NCI-H82 (cell line): ENCODE measurements at regions not wholly inside any gene's neighbourhood (a gene's known extent, or its start where the extent isn't known, plus 50 kb on each side); places are given as distances from the start of the nearest gene placed in this dataset.

Experiments
- DNase-seq: peaks from one replicate; lab custom pipeline; 2025; lab: John Stamatoyannopoulos, UW

- DNase-seq: no peak
Measured at GRCh38 chrX:145631461-145631951, 186.1 kb upstream of the SLITRK2 start.

GRCh38 chrX:145654486-145654885 lies 163.1 kb upstream of the SLITRK2 start:
- no peak for DNase-seq

- no peak for DNase-seq
Measured at GRCh38 chrX:145673841-145674240, 143.8 kb upstream of the SLITRK2 start.

DNA sequence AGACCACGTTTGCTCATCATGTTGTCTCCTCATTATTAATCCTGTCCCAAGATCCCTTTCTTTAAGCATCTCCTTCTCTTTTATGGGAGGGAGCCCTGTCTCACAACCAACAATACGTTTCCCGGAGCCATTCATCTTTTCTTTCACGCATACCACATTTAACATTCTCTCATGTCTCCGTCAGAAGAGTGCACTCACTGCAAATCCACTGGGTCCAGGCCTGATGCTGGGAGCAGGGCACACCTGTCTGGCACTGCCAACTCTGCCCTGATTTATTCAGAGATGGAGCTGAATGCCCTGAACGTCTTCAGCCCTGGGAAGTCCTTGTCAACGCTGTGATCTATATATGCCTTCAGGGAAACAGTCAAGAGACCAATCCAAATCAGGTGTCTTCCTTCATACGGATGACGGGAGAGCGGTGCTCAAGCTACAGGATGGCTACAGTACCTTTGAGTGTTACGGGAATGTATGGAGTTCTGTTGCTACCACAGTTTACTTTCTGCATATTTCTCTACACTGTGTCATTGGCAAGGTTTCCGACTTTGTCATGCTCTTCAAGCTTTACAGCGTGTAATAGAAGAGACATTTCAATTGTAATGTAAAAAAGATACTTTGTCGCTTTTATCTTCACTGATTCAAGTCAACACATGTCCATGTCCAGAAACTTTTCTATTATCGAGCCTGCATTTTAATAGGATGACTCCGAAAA lies 140.4 kb upstream of the SLITRK2 start:
- DNase-seq: no peak

DNA sequence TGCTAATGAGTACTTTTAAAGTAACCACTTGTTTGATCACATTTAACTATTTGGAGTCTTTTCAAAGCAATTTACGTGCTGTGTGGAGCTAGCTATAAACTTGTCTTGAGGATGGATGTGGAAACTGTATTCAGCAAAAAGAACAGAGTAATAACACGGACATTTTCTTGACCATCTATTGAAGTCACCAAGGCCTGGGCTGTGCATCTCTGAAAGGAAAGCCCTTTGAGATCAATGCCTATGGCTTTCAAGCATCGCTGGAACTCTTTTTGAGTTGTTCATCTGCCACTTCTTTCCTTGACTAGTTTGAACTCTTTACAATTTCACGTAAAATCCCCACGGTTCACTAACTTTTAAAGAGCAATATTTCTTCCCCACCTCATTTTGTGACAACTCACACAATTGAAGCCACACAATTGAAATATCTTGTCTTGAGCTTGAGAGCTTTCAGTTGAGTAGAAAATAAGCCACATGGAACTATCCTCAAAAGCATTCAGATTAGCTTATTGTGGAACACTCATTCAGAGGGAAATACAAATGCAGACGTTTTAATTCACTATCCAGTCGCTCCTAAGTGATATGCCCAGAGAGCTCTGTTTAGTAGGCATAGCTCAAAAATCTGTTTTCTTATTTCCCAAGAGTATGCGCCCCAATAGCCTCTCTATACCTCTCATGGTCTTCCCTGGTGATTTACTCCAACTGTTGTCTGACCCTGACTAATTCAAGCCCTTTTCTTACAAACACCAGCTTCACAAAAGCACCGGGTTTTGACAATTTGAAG lies 134.9 kb upstream of the SLITRK2 start:
- no peak for DNase-seq

DNA sequence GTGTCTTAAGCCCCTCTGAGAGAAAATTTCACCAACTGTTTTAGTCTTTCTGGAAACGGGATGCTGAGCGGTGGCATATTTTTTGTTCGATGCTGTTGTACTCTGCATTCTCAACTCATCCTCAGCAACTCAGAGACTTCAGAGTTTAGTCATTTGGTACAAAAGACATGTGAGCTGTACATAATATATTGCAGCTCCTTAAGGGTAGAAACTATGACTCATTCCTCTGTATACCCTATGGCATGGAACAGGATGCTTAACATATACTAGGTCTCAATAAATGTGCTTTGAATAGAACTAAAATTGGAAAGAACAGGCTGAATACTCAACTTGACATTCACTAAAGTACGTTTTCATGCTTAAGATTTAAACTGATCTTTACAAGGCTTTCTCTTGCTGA lies 130.5 kb upstream of the SLITRK2 start:
- DNase-seq: no peak

- DNase-seq: no peak
Measured at GRCh38 chrX:145687707-145688106, 129.9 kb upstream of the SLITRK2 start.

- DNase-seq: no peak
Measured at GRCh38 chrX:145694048-145694447, 123.6 kb upstream of the SLITRK2 start.

DNA sequence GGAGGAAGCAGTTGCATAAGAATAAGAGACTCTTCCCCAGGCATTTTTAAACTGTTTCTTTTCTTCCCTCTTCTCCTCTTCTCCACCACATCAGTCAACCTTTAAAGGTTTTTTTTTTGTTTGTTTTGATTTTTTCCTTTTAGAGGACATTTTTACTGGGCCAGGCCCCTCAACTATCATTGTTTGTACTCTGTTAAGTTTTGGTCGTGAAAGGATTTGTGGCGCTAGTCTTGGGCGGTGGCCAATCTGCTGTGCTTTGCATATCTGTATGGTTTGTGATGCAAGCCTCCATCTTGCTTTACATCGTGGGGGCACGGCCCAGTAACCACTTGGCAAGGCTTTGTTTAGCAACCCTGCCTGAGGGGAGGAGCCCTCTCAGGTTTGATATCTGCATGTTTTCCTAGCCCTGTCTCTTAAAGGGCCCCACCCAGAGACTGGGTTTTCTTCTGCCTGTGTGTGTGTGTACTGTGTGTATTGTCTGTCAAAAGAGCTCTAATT lies 101.9 kb upstream of the SLITRK2 start:
- no peak for DNase-seq

DNA sequence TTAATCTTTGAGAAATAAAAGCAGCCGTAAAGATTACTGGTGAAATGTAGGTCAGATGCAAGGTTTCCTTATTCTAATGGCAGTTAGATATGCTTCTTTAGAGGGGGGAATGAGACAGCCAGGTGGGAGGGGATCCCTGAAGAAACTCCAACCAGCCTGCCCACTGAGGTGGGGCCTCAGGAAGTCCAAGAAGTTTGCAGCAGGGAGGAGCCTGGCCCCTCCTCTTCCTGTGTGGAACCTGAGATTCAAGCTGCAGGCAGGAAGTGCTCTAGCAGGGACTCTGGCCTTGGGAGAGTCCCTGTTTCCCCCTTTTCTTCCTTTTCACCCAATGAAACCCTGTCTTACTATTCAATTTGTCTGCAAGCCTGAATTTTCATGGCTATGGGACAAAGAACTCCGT lies 101.4 kb upstream of the SLITRK2 start:
- DNase-seq: no peak

DNA sequence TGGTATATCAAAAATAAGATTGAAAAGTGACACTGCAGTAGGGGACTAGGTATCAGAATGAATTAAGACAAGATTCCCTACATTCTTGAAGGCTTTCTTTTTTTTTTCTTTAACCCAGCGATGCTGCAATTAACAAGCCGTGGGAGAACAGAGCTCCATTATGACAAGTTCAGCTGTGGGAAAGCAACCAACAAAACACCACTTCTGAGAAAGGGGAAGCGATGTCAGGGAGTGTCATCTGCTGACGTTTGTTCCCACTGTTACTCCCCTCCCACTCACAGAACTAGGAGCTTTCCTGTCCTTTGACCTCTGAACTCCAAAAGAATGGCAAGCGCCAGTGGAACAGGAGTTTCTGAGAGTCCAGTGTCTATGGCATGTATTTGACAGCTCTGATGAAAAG lies 90.2 kb upstream of the SLITRK2 start:
- DNase-seq: no peak

GRCh38 chrX:145729635-145730034 lies 88.0 kb upstream of the SLITRK2 start:
- DNase-seq: no peak

- DNase-seq: no peak
Measured at GRCh38 chrX:145735036-145735435, 82.6 kb upstream of the SLITRK2 start.

DNA sequence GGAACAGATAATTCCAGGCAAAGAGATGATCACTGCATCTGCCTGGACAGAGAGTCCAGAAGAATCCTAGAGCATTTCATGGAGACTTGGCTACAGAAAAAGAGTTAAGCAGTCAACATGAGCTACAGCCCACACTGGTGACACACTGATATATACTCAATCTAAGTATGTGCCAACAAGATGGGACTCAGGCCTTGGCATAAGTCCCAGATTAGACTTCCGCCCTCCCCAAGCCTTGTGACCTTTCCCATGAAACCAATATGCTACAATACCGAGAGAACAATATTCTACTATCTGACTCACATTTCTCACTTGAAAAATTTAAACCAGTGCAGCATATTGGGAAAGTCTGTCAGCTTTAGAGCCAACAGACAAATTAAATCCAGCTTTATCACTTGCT lies 65.7 kb upstream of the SLITRK2 start:
- no peak for DNase-seq
